ENCODE measurements at regions not wholly inside any gene's neighbourhood (a gene's known extent, or its start where the extent isn't known, plus 50 kb on each side); places are given as distances from the start of the nearest gene placed in this dataset.

GRCh38 chr5:23204111-23204510 is 303.3 kb upstream of the PRDM9 start:
- H3K27me3 ChIP-seq (ENCODE audit: control insufficient read depth, insufficient read depth, low read length), result no peaks in the 10 kb centered on the region

DNA sequence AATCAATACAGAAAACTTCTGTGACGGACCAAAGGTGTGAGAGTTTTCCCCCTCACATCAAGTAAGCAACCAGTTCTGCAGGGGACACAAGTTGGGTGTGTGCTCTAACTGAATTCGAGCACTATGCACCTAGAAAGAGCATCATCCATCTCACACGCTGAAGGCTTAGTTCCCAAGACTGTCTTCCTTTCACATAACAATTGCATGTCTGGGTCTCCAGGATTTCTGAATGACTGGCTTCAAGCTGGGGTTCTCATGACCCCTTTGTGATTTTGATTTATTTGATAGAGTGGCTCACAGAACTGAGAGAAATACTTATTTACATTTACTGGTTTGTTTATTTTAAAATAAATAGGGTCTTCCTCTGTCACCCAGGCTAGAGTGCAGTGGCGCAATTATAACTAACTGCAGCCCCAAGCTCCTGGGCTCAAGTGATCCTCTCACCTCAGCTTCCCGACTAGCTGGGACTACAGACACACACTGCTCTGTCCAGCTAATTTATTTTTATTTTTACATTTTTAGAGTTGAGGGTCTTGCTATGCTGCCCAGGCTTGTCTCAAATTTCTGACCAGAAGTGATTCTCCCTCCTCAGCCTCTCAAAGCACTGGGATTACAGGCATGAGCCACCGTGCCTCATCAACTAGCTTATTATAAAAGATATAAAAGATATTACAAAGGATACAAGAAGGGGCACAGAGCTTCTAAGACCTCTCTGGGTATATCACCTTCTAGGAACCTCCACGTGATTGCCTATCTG is 316.7 kb upstream of the CDH12 start:
- Histone ChIP-seq H3K36me3 (ENCODE audit: control insufficient read depth, insufficient read depth, low read length) (no peaks in the 10 kb centered on the region), H3K79me2 (no peaks in the 10 kb centered on the region), H3K9me3 (ENCODE audit: control insufficient read depth, low read length) (no peaks in the 10 kb centered on the region), H3K4me3 (ENCODE audit: low read depth, low read length) (no peak overlapping the region), H3K4me1 (no peaks in the 10 kb centered on the region), H3K4me2 (ENCODE audit: low read length) (no peak overlapping the region), H3K27me3 (ENCODE audit: control insufficient read depth, insufficient read depth, low read length) (no peaks in the 10 kb centered on the region), H2AFZ (no peak overlapping the region), H3K9ac (no peak overlapping the region), H3K27ac (no peak overlapping the region)
- TF ChIP-seq CTCF (IDR thresholded peaks at IDR 0.05), result no peak

More at GRCh38 chr5:23204111-23204510, 303.3 kb upstream of the PRDM9 start:
- no peak for TF ChIP-seq CTCF (IDR thresholded peaks at IDR 0.05)
- Histone ChIP-seq H3K4me2 (ENCODE audit: low read length) (no peak overlapping the region), H3K27ac (no peak overlapping the region), H3K4me1 (no peaks in the 10 kb centered on the region), H3K4me3 (ENCODE audit: low read depth, low read length) (no peak overlapping the region), H2AFZ (no peak overlapping the region), H3K79me2 (no peaks in the 10 kb centered on the region), H3K9ac (no peak overlapping the region), H3K36me3 (ENCODE audit: control insufficient read depth, insufficient read depth, low read length) (no peaks in the 10 kb centered on the region), H3K9me3 (ENCODE audit: control insufficient read depth, low read length) (peaks cover 2% of the 10 kb centered on the region)

GRCh38 chr5:23164971-23165370 is 311.8 kb upstream of the CDH12 start:
- Histone ChIP-seq H3K4me1 (no peaks in the 10 kb centered on the region), H3K27me3 (ENCODE audit: control insufficient read depth, insufficient read depth, low read length) (no peaks in the 10 kb centered on the region), H3K36me3 (ENCODE audit: control insufficient read depth, insufficient read depth, low read length) (no peaks in the 10 kb centered on the region), H3K9me3 (ENCODE audit: control insufficient read depth, low read length) (no peaks in the 10 kb centered on the region), H3K4me2 (ENCODE audit: low read length) (no peak overlapping the region), H3K4me3 (ENCODE audit: low read depth, low read length) (no peak overlapping the region), H3K9ac (no peak overlapping the region), H3K79me2 (no peaks in the 10 kb centered on the region), H2AFZ (no peak overlapping the region), H3K27ac (no peak overlapping the region)
- no peak for TF ChIP-seq CTCF (IDR thresholded peaks at IDR 0.05)

DNA sequence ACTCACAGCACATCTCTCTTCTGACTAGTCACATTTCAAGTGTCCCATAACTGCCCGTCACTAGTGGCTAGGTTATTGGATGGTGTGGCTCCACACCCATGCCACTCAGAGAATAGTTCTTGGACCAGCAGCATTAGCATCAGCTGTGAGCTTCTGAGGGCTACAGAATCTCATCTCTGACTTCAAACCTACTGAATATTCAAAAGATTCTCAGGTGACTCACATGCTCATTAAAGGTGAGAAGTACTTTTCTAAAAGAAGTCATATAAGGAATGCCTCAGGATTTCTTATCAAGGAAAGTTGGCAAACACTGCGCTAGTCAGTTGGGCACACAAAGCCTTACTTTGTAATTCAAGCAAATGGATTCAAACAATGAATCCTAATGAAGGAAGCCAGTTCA is 305.0 kb upstream of the CDH12 start:
- H3K27ac ChIP-seq, result no peak overlapping the region
- no peak overlapping the region for H3K4me2 ChIP-seq (ENCODE audit: low read length)
- H3K36me3 ChIP-seq (ENCODE audit: control insufficient read depth, insufficient read depth, low read length), result no peaks in the 10 kb centered on the region
- H3K79me2 ChIP-seq, result no peaks in the 10 kb centered on the region
- H3K27me3 ChIP-seq (ENCODE audit: control insufficient read depth, insufficient read depth, low read length), result no peaks in the 10 kb centered on the region
- no peak overlapping the region for H2AFZ ChIP-seq
- no peak for TF ChIP-seq CTCF (IDR thresholded peaks at IDR 0.05)
- no peak overlapping the region for H3K4me3 ChIP-seq (ENCODE audit: low read depth, low read length)
- H3K9ac ChIP-seq, result no peak overlapping the region
- H3K4me1 ChIP-seq, result no peaks in the 10 kb centered on the region
- no peaks in the 10 kb centered on the region for H3K9me3 ChIP-seq (ENCODE audit: control insufficient read depth, low read length)

GRCh38 chr5:23157716-23158115 is 304.6 kb upstream of the CDH12 start:
- H3K27me3 ChIP-seq (ENCODE audit: control insufficient read depth, insufficient read depth, low read length), result no peaks in the 10 kb centered on the region
- no peak overlapping the region for H3K4me3 ChIP-seq (ENCODE audit: low read depth, low read length)
- no peak overlapping the region for H3K9ac ChIP-seq
- TF ChIP-seq CTCF (IDR thresholded peaks at IDR 0.05), result no peak
- H3K27ac ChIP-seq, result no peak overlapping the region
- no peaks in the 10 kb centered on the region for H3K9me3 ChIP-seq (ENCODE audit: control insufficient read depth, low read length)
- no peaks in the 10 kb centered on the region for H3K36me3 ChIP-seq (ENCODE audit: control insufficient read depth, insufficient read depth, low read length)
- no peaks in the 10 kb centered on the region for H3K4me1 ChIP-seq
- no peak overlapping the region for H3K4me2 ChIP-seq (ENCODE audit: low read length)
- H3K79me2 ChIP-seq, result no peaks in the 10 kb centered on the region
- H2AFZ ChIP-seq, result no peak overlapping the region
